GM10266 (cell line): ENCODE measurements at regions not wholly inside any gene's neighbourhood (a gene's known extent, or its start where the extent isn't known, plus 50 kb on each side); places are given as distances from the start of the nearest gene placed in this dataset.

ENCODE experiments used
- DNase-seq: peaks from one replicate; pipeline ENCODE4 v3.0.0; 2012; ENCODE audit errors: extremely low spot score
- TF ChIP-seq, protein P1 (sequence below): IDR thresholded peaks from 2 replicates; pipeline ENCODE4 v1.5.1; 2012; ENCODE audit warnings: mild to moderate bottlenecking, low read depth; ENCODE audit not compliant: control insufficient read depth, insufficient read depth; ENCODE audit errors: missing control alignments

DNA sequence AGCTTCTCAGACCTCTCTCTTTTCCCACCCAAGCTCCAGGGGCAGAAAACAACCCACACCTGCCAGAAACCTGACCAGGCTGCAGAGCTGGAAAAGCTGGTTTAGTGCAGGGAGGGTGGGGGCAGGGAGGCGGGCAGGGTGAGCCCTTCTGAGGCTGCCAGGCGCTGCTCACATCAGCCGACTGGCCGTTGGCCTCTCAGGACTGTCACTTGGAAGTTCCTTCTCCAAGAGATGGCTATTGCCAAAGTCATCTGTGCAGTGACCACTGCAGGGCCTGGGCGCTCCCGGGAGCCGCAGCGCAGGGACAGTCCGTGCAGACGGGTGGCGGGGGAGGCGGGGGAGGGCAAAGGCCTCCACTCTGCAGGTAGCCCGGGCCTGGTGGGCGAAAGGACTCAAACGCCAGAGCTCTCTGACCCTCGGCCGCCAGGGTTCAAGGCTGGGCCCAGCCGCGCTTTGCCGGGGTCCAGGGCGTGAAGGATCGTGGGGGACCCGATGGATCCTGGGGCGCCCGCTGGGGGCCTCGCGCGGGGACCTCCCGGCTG, 205.0 kb upstream of the IER5L start:
- TF ChIP-seq, protein P1, sequence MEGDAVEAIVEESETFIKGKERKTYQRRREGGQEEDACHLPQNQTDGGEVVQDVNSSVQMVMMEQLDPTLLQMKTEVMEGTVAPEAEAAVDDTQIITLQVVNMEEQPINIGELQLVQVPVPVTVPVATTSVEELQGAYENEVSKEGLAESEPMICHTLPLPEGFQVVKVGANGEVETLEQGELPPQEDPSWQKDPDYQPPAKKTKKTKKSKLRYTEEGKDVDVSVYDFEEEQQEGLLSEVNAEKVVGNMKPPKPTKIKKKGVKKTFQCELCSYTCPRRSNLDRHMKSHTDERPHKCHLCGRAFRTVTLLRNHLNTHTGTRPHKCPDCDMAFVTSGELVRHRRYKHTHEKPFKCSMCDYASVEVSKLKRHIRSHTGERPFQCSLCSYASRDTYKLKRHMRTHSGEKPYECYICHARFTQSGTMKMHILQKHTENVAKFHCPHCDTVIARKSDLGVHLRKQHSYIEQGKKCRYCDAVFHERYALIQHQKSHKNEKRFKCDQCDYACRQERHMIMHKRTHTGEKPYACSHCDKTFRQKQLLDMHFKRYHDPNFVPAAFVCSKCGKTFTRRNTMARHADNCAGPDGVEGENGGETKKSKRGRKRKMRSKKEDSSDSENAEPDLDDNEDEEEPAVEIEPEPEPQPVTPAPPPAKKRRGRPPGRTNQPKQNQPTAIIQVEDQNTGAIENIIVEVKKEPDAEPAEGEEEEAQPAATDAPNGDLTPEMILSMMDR, result no peak
- DNase-seq, result no peak

DNA sequence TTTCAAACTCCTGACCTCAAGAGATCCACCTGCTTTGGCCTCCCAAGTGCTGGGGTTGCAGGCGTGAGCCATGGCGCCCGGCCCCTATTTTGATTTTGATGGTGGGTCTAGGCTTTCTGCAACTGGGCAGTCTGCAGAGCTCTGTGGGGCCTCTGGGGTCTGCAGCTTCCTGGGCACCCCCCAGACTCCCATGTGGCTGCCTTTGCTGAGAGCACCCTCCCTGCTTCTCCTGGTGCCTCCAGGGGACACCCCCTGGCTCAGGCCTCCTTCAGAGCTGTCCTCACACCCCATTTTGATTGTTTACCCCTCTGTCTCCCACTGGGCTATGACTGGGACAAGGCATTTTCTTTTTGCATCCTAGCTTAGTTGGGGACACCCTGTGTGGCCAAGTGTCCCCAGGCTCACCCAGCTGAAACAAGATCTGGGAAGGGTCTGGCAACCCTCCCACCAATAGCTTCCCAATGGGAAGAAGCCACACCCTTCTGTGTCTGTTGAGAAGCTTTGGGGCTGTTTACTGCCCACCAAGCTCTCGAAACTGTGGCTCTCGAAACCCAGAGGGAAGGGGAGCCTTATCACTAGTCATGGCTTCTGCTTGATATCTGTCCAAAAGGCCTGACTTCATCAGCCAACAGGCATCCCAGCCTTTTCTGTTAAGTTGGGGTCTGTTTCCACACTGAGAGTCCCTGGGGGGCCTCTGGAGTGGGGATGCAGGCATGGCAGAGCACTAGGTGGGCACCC, 204.4 kb upstream of the IER5L start:
- no peak for DNase-seq
- TF ChIP-seq, protein P1, result no peak

DNA sequence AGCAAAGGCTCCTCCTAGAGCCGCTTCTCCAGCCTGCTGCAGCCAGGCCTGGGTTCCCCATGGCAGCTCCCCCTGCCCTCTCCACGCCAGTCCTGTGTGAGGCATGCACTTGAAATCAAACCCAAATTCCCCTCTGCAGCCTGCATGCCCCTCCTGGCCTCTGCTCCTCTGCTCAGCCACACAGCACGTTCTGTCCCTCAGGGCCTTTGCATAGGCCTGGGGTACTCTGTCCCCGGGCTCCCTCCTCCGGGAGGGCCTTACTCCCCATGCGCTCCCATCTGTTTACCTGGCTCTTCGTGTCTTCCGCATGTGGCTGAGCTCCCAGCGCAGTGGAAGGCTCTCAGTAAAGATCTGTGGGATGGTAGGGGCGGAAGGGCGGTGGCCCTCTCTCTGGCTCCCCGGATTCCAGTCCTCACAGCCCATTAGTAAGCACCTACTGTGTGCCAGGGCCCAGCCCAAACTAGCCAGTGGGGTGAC, 203.5 kb upstream of the IER5L start:
- TF ChIP-seq, protein P1, result no peak
- no peak for DNase-seq

DNA sequence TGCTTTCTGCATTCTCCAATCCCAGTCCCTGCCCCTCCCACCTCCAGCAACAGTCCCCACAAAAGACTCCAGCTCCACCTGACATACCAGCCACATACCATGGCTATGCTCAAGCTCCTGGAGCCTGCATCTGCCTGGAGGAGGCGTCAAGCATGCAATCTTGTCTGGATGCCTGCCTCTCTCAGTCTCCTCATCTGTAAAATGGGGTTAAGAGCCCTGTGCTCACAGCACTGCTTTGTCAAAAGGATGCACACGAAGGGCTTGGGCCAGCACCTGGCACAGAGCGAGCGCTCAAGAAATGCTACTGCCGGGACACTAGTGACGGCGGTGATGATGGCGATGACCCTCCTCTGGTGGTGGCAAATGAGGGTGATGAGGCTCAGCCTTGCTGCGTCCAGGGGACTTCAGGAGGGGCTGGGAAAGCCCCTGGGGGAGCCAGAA, 202.9 kb upstream of the IER5L start:
- TF ChIP-seq, protein P1, result no peak
- DNase-seq, result no peak

DNA sequence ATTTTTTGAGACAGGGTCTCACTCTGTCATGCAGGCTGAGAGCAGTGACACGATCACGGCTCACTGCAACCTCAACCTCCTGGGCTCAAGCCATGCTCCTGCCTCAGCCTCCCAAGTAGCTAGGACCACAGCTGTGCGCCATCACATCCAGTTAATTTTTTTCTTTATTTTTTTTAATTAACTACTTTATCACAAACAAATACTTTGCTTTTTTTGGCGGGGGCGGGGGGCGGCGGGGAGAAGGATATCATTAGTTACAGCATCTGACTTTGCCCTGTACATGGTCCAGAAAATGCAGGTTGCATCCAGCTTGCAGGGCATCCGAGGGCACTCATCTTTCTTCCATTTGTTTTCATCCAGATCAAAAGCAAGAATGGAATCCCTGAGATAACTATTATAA, 201.8 kb upstream of the IER5L start:
- no peak for DNase-seq
- TF ChIP-seq, protein P1, result no peak

DNA sequence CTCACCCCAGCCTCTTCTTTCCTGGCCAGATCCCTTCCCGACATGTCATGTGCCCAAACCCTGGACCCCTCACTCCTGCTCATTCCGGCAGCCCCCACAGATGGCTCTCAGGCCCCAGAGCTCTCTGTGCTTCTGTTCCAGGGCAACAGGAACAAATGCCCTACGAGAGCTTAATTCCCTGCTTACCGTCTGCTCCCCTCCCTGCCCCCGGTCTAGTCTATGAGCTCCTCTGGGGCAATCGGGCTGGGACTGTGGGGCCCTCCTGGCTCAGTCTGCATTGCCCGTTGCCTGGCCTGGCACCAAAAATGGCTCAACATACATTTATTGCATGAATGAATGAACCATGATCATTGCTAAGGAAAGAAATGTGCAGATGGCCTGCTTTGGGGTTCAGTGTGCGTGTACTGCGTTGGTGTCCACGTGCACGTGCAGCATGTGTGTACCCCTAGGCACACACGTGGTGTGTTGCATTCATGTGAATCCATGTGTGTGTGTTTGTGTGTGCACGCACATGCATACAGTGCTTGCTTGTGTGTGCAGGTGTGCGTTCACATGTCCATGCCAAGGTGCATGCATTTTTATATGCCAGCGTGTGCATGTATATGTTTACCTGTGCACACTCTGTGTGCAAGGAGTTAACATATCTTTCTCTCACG, 201.2 kb upstream of the IER5L start:
- no peak for DNase-seq
- TF ChIP-seq, protein P1, result no peak
